ENCODE measurements at regions not wholly inside any gene's neighbourhood (a gene's known extent, or its start where the extent isn't known, plus 50 kb on each side); places are given as distances from the start of the nearest gene placed in this dataset.

DNA sequence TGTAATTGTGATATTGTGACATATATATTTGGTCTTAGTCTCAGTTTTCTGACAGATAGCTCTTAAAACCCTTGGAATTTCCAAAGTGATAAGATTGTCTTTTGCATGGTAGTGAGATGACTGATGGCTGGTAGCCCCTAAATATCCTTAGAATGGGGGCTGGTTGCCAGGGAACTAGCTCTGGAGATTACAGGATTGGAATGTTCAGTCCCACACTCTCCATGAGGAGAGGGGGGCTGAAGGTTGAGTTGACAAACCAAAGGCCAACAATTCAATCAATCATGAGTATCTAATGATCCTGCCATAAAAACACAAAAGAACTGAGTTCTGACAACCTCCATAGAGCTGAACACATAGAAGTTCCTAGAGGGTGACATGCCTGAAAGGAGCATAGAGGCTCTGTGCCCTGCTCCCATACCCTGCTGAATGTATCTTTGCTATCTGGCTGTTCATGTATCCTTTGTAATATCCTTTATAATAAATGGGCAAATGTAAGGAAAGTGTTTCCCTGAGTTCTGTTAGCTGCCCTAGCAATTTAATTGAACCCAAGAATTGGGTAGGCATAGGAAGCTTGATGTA lies 1680.3 kb upstream of the PIK3C3 start:
- Histone ChIP-seq H3K9ac (replicated peaks; ENCODE audit: extremely low read depth, insufficient read depth, low read length) (no peak overlapping the region), H3K4me2 (ENCODE audit: insufficient read depth, low read length) (no peak overlapping the region), H4K20me1 (replicated peaks; ENCODE audit: control insufficient read depth, extremely low read depth, insufficient read depth, low read length) (no peaks in the 10 kb centered on the region), H3K9me1 (replicated peaks; ENCODE audit: control insufficient read depth, extremely low read depth, insufficient read depth, low read length) (no peaks in the 10 kb centered on the region), H3K4me3 (replicated peaks in 1 of 3; ENCODE audit: insufficient read depth in 1 of 3, low read depth in 1 of 3, low read length in 3 of 3) (no peak overlapping the region), H3K27me3 (ENCODE audit: control insufficient read depth in 2 of 2, insufficient read depth in 2 of 2, low read length in 2 of 2) (no peaks in the 10 kb centered on the region), H3K36me3 (ENCODE audit: control insufficient read depth in 2 of 2, extremely low read depth in 1 of 2, insufficient read depth in 2 of 2, low read length in 2 of 2) (no peaks in the 10 kb centered on the region), H2AFZ (ENCODE audit: low read depth, low read length) (no peak overlapping the region), H3K4me1 (ENCODE audit: control insufficient read depth, extremely low read depth, insufficient read depth, low read length) (no peaks in the 10 kb centered on the region), H3K79me2 (ENCODE audit: control insufficient read depth, insufficient read depth, low read length) (no peaks in the 10 kb centered on the region), H3K27ac (ENCODE audit: insufficient read depth, low read depth, low read length) (no peak overlapping the region), H3K9me3 (replicated peaks; ENCODE audit: control insufficient read depth, insufficient read depth, low read length) (no peaks in the 10 kb centered on the region)
- dilution Hi-C loops (cut with MboI; ENCODE audit: extremely low pct_ligation_motif_present, low sequenced_read_pairs) = no loop called here
- FAIRE-seq (no peak), DNase-seq (ENCODE audit: low read depth, low spot score) (no peak)
- TF ChIP-seq POLR2A (IDR thresholded peaks at IDR 0.05; ENCODE audit: low read depth, low read length) (no peak), GATA2 (IDR thresholded peaks at IDR 0.05; ENCODE audit: insufficient read depth, insufficient read length, low read depth, low read length) (no peak), MYC (IDR thresholded peaks at IDR 0.05; ENCODE audit: low read depth, low read length) (no peak), FOS (IDR thresholded peaks at IDR 0.05; ENCODE audit: borderline replicate concordance, insufficient read depth, low read length) (no peak), POLR2AphosphoS5 (IDR thresholded peaks at IDR 0.05; ENCODE audit: insufficient read depth, low read depth, low read length) (no peak), EZH2 (IDR thresholded peaks at IDR 0.05; ENCODE audit: borderline replicate concordance, low read depth, low read length, severe bottlenecking) (no peak), JUN (IDR thresholded peaks at IDR 0.05; ENCODE audit: borderline replicate concordance, insufficient read depth, insufficient read length, low read depth) (no peak)
- TF ChIP-seq, protein P1, sequence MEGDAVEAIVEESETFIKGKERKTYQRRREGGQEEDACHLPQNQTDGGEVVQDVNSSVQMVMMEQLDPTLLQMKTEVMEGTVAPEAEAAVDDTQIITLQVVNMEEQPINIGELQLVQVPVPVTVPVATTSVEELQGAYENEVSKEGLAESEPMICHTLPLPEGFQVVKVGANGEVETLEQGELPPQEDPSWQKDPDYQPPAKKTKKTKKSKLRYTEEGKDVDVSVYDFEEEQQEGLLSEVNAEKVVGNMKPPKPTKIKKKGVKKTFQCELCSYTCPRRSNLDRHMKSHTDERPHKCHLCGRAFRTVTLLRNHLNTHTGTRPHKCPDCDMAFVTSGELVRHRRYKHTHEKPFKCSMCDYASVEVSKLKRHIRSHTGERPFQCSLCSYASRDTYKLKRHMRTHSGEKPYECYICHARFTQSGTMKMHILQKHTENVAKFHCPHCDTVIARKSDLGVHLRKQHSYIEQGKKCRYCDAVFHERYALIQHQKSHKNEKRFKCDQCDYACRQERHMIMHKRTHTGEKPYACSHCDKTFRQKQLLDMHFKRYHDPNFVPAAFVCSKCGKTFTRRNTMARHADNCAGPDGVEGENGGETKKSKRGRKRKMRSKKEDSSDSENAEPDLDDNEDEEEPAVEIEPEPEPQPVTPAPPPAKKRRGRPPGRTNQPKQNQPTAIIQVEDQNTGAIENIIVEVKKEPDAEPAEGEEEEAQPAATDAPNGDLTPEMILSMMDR (IDR thresholded peaks at IDR 0.05; ENCODE audit: extremely low read depth in 1 of 2, insufficient read depth in 1 of 2, low read depth in 1 of 2, low read length in 2 of 2) = no peak
- TF ChIP-seq, protein P2, sequence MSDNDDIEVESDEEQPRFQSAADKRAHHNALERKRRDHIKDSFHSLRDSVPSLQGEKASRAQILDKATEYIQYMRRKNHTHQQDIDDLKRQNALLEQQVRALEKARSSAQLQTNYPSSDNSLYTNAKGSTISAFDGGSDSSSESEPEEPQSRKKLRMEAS (IDR thresholded peaks at IDR 0.05; ENCODE audit: insufficient read depth, insufficient read length) = no peak
- intact Hi-C loops (cut with micrococcal nuclease) = no loop called here
- ChIA-PET CTCF (no interaction called here), POLR2A (no interaction called here)
- BruUV-seq (replicated peaks) = no TSS peak

All from endothelial cell of umbilical vein (primary cell).